DND-41 (cell line): ENCODE measurements at regions not wholly inside any gene's neighbourhood (a gene's known extent, or its start where the extent isn't known, plus 50 kb on each side); places are given as distances from the start of the nearest gene placed in this dataset.

Source experiments
- CTCF ChIP-seq: IDR thresholded peaks from 2 replicates; pipeline ENCODE4 v1.5.1; 2012; ENCODE audit warnings: borderline replicate concordance, low read length, moderate library complexity, mild to moderate bottlenecking; ENCODE audit not compliant: poor library complexity, severe bottlenecking; ENCODE audit errors: extremely low read depth
- EZH2 ChIP-seq: IDR thresholded peaks from 3 replicates; pipeline ENCODE4 v1.6.1; 2012; ENCODE audit warnings: borderline replicate concordance, low read depth, mild to moderate bottlenecking, moderate library complexity, low read length, inconsistent platforms; ENCODE audit not compliant: severe bottlenecking

GRCh38 chr2:160592993-160593392, 99.4 kb upstream of the RBMS1 start:
- TF ChIP-seq CTCF = no peak
- no peak for TF ChIP-seq EZH2
